ENCODE measurements at regions not wholly inside any gene's neighbourhood (a gene's known extent, or its start where the extent isn't known, plus 50 kb on each side); places are given as distances from the start of the nearest gene placed in this dataset.

DNA sequence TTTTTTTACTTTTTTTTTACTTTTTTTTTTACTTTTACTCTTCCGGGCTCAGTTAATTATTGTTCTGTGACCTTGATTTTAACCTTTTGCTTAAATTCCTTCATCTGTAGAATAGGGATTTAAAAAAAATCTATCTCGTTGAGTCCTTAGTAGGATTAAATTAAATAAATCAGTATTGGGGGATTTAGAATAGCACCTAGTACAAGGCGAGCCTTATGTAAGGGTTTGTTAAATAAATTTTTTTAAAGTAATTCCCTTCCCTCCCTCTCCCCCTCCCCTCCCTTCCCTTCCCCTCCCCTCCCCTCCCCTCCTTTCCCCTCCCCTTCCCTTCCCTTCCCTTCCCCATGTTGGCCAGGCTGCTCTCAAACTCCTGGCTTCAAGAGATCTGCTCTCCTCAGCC is 287.2 kb upstream of the KCNH8 start:
- TF ChIP-seq, protein P1, sequence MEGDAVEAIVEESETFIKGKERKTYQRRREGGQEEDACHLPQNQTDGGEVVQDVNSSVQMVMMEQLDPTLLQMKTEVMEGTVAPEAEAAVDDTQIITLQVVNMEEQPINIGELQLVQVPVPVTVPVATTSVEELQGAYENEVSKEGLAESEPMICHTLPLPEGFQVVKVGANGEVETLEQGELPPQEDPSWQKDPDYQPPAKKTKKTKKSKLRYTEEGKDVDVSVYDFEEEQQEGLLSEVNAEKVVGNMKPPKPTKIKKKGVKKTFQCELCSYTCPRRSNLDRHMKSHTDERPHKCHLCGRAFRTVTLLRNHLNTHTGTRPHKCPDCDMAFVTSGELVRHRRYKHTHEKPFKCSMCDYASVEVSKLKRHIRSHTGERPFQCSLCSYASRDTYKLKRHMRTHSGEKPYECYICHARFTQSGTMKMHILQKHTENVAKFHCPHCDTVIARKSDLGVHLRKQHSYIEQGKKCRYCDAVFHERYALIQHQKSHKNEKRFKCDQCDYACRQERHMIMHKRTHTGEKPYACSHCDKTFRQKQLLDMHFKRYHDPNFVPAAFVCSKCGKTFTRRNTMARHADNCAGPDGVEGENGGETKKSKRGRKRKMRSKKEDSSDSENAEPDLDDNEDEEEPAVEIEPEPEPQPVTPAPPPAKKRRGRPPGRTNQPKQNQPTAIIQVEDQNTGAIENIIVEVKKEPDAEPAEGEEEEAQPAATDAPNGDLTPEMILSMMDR (IDR thresholded peaks at IDR 0.05; ENCODE audit: low read length), result no peak
- no peak for TF ChIP-seq EZH2 (IDR thresholded peaks at IDR 0.05; ENCODE audit: borderline replicate concordance, low read length)
